K562 (cell line): ENCODE measurements at regions not wholly inside any gene's neighbourhood (a gene's known extent, or its start where the extent isn't known, plus 50 kb on each side); places are given as distances from the start of the nearest gene placed in this dataset.

Source experiments
- BHLHE40 ChIP-seq: IDR thresholded peaks from 2 replicates; pipeline ENCODE4 v1.6.1; 2011; ENCODE audit warnings: low read length, improper control_type of control experiment
- E2F6 ChIP-seq, 2 experiments: IDR thresholded peaks; 2 replicates each; pipeline ENCODE4 v1.6.1; 2011; ENCODE audit warnings: borderline replicate concordance in 1 of 2, control low read depth in 1 of 2, low read depth in 1 of 2, low read length in 1 of 2, mild to moderate bottlenecking in 1 of 2, mixed read lengths in 1 of 2, moderate library complexity in 1 of 2; ENCODE audit not compliant: insufficient read depth in 1 of 2, insufficient read length in 1 of 2, poor library complexity in 1 of 2, severe bottlenecking in 1 of 2; ENCODE audit errors: extremely low read depth in 1 of 2
- GABPA ChIP-seq: fragments of 200-800 bp; sonication (Bioruptor generic); conservative IDR thresholded peaks from 2 replicates; pipeline ENCODE4 v1.6.1; 2016; ENCODE audit warnings: low read depth, missing genetic modification characterization, missing compliant biosample characterization
- KLF16 ChIP-seq: IDR thresholded peaks from 2 replicates; pipeline ENCODE4 v1.6.1; 2016; ENCODE audit warnings: antibody characterized with exemption
- NFE2 ChIP-seq: IDR thresholded peaks from 2 replicates; pipeline ENCODE4 v1.6.1; 2014; ENCODE audit warnings: antibody characterized with exemption, low read depth
- NR2C2 ChIP-seq, 2 experiments: fragments of 200-800 bp in 1 of 2; sonication (Bioruptor generic) in 1 of 2; sonication (generic) in 1 of 2; formaldehyde crosslinking in 1 of 2; IDR thresholded peaks; 2 replicates each; pipeline versions ENCODE4 v1.6.1 to v1.8.0; 2016 to 2022; ENCODE audit warnings: mild to moderate bottlenecking in 1 of 2, missing compliant biosample characterization in 1 of 2, missing genetic modification characterization in 1 of 2, missing genetic modification reagents in 1 of 2
- PHB ChIP-seq: fragments of 250-450 bp; sonication (Bioruptor Pico); IDR thresholded peaks from 2 replicates; pipeline ENCODE4 v1.5.0; 2021
- RAD21 ChIP-seq, 2 experiments: fragments of 250-450 bp in 1 of 2; fragments of 450-650 bp in 1 of 2; sonication (Bioruptor Pico) in 1 of 2; formaldehyde crosslinking in 1 of 2; IDR thresholded peaks in 1 of 2; conservative IDR thresholded peaks in 1 of 2; 2 replicates each; pipeline versions ENCODE4 v1.4.0 to v1.8.0; 2020 to 2022; ENCODE audit warnings: mild to moderate bottlenecking in 2 of 2, moderate library complexity in 1 of 2
- RAD51 ChIP-seq: fragments of 450-650 bp; IDR thresholded peaks from 2 replicates; pipeline ENCODE4 v1.7.1; 2016; ENCODE audit warnings: low read depth, mild to moderate bottlenecking, borderline replicate concordance
- RBM22 ChIP-seq: fragments of 200-400 bp; formaldehyde crosslinking; IDR thresholded peaks from 2 replicates; pipeline ENCODE4 v1.6.1; 2018; ENCODE audit warnings: low read length, low read depth; ENCODE audit not compliant: poor library complexity, severe bottlenecking
- SOX6 ChIP-seq: fragments of 450-650 bp; IDR thresholded peaks from 2 replicates; pipeline ENCODE4 v1.6.1; 2014; ENCODE audit warnings: mild to moderate bottlenecking
- ZNF431 ChIP-seq: sonication (generic); formaldehyde crosslinking; IDR thresholded peaks from 2 replicates; pipeline ENCODE4 v1.8.0; 2022; ENCODE audit warnings: mild to moderate bottlenecking, missing genetic modification reagents
- ZNF592 ChIP-seq: fragments of 450-650 bp; IDR thresholded peaks from 2 replicates; pipeline ENCODE4 v1.6.1; 2017; ENCODE audit warnings: antibody characterized with exemption, mild to moderate bottlenecking
- ZNF609 ChIP-seq: sonication (generic); formaldehyde crosslinking; IDR thresholded peaks from 2 replicates; pipeline ENCODE4 v1.8.1; 2023; ENCODE audit warnings: missing genetic modification reagents, mild to moderate bottlenecking, borderline replicate concordance
- ZSCAN29 ChIP-seq: fragments of 450-650 bp; IDR thresholded peaks from 2 replicates; pipeline ENCODE4 v1.6.1; 2017

- TF ChIP-seq ZNF431 (CRISPR knock-in tag), result no peak
- no peak for TF ChIP-seq ZSCAN29
- 0 out of 2 replicates have a peak, but pooled peaks have one; percentile 26 for TF ChIP-seq KLF16
- peak; percentile 92 for TF ChIP-seq ZNF592
- TF ChIP-seq SOX6, result 0 out of 2 replicates have a peak, but pooled peaks have one; percentile 48
- TF ChIP-seq E2F6 (IDR thresholded peaks at IDR 0.05; ENCODE audit: borderline replicate concordance in 1 of 2, extremely low read depth in 1 of 2, insufficient read depth in 1 of 2, insufficient read length in 1 of 2, low read depth in 1 of 2, low read length in 1 of 2, poor library complexity in 1 of 2, severe bottlenecking in 1 of 2), result no peak
- peak; percentile 83 for TF ChIP-seq BHLHE40
- TF ChIP-seq PHB (CRISPR knock-in tag), result no peak
- no peak for TF ChIP-seq ZNF609 (CRISPR knock-in tag)
- TF ChIP-seq GABPA (tag), result 0 out of 2 replicates have a peak, but pooled peaks have one; percentile 39
- TF ChIP-seq NFE2, result peak; percentile 76
- TF ChIP-seq RAD21 (CRISPR knock-in tag; conservative IDR thresholded peaks at IDR 0.05 in 1 of 2, IDR thresholded peaks at IDR 0.05 in 1 of 2), result peak; percentile 65 to 90
- no peak for TF ChIP-seq NR2C2 (CRISPR knock-in tag; IDR thresholded peaks at IDR 0.05)
- TF ChIP-seq NR2C2 (tag; IDR thresholded peaks at IDR 0.05), result peak; percentile 62
- no peak for TF ChIP-seq RBM22
- peak; percentile 80 for TF ChIP-seq RAD51
Observed at GRCh38 chr17:62179525-62180161, 114.6 kb upstream of the MED13 start (continued).
